ENCODE measurements at regions not wholly inside any gene's neighbourhood (a gene's known extent, or its start where the extent isn't known, plus 50 kb on each side); places are given as distances from the start of the nearest gene placed in this dataset.

DNA sequence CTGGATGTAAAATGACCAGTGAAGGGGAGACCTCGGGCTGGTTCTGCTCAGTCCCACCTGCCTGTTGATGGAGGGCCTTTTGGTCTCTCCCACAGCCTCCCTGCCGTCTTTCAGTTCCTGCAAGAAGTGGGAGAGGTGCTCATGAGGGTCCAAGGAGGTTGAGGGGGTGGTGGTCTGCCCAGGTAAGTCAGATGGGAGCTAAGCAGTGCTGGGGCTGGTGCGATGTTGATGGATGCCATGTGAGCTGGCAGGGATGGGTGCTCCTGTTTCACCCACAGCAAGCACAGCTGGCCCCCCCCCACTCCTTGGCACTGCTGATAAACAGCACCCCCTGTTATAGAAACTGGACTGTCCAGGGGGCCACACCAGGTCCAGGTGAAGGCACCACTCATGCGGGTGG, 145.6 kb downstream of the NSG2 start:
- DNase-seq (ENCODE audit: low read depth) = no peak

DNA sequence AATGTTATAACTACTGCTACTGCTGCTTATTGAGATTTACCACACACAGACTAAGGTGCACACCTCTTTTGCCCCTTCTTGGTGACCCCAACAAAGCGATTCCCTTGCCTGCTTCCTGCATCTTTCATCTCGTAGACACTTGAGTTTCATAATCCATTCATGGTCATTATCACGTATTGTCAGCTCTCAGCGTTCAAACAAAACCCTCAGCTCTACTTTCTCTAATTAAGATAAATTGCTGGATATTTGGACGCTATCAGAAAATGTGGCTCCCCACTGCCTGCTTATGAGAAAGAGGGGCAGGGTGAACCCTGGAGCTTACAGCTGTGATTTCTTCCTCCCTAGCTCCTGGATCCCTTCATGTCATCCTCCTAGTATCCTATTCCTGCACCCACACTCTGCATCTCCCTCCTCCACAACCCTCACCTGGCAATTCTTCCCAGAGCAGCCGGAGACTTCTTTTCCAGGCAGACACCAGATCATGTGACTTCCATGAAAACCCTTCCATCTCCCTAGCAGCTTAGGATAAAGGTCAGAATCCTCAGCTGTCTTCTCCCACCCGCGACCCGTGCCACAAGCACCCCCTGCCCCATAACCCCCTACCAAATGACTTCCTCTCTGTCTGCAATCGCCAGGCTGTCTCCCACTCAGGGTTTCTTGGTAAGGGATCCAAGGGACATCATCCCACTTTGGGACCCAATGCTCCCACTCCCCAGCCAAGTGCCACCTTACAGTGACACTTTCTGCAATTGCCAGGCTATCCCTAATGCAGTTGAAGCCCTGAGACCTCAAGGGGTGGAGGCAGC, 146.5 kb downstream of the NSG2 start:
- no peak for DNase-seq (ENCODE audit: low read depth)

DNA sequence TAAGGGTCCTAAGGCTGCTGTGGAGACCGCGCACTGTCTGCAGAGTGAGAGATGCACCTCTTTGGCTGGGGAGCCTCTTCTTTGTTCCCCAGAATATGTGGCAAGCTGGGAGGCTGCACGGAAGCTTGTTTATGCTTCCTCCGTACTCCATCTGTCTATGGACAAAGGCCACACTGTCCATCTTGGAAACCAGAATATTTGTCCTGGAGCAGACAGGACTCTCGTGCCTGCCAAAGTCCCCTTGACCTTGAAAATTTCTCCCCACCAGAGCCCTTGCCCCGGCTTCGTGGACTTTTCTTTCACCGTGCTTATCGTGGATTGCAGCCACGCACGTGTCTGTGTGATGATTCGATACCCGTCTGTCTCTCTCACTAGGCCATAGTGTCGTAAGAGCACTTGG, 147.4 kb downstream of the NSG2 start:
- DNase-seq (ENCODE audit: low read depth) = no peak

DNA sequence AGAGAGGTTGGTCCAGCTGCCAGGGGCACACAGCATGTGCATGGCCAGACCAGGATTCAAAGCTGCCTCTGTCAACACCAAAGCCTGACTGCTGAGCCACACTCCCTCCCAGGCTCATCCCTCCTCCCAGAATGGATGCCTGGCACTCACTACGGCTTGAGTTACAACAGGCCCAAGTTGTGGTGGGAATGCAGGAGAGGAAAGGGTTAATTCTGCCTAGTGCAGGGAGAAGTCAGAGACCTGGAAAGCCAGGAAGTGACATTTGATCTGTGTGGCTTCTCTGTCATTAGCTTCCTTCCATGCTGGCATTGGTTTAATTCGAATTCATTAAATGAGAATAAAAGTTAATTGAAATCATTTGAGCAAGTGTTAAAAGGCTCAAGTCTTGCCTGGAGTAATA, 150.0 kb downstream of the NSG2 start:
- no peak for DNase-seq (ENCODE audit: low read depth)

DNA sequence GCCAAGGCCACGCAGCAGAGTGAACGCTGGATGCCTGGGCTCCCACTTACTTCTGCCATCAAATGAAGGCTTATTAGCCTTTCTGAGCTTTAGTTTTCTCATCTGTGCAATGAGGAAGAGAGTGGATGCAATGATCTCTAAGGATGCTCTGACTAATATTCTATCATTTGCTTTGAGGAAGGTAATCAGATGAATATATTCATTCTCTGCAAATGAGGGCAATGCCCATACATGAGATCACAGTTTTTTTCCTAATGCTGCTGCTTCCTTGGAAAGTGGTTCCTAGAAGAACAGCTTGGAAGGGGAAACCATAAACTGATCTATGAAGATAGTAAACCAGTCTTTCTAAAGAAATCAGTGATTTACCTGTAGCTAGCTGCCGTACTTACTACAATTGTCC, 152.4 kb downstream of the NSG2 start:
- no peak for DNase-seq (ENCODE audit: low read depth)

DNA sequence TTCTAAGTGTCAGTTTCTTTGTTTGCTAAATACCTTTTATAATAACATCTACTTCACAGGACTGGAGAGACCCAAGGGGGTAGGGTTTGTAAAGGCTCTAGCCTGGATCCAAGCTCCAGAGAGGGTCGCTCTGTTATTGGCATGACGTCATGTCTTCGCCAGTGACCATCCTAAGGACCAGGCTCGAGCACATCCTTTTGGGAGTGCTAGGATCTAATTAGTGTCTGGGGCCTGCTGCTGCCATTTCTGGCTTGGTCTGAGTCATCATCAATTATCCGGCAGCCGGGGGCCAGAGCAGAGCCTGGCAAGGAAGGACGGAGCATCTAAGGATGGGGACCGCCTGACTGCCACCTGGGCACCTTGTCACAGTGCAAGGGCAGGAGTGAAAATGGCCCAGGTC, 153.0 kb downstream of the NSG2 start:
- no peak for DNase-seq (ENCODE audit: low read depth)

DNA sequence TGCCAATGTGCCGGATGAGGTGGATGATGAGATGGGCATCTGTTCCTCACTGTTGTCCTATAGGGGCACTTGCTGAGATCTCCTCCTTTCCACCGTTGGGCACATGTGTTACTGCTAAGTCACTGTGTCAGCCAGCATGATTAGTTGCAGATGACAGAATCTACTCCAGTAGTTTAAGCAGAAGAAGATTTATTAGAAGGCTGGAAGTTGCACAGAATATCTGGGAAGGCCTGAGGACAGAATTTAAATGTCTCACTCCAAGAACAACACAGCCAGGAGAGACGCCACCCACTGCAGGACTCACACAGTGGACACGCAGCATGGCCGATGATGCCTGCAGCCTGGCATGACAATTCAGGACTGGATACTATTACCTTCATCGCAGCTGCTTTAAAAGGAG, 157.5 kb downstream of the NSG2 start:
- no peak for DNase-seq (ENCODE audit: low read depth)

DNA sequence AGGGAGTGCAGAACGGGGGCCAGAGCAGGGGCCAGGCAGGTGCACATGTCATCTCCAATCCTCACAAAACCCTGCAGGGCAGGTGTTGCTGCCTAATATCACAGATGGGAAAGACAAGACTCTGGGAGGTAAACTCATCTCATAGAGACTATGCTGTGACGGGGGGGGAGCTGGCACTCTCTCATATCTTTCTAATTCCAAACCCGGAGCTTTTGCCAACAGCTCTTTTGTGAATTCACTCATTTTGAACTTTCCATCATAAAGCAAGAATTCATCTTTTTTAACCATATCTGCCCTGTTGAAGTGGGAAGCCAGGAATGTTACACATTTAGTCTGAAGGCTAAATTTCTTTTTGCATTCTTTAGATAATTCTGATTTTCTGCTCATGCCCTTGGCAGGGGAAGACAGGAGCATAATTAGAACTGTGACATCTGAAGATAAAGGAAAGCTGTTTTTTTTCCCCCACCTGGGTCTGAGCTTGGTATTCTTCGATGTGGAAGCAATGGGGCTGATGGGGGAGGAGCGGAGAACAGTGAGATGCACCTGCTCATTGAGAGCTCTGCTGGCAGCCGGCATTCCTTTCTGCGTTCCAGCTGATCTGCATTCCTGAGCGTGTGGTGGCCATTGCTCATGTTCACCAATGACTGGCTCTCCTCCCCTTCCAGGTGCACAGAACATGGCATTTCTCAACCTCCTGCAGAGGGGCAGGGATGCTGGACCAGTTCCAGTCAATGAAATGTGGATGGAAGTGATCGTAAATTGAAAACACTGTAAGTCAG, 159.2 kb downstream of the NSG2 start:
- DNase-seq (ENCODE audit: low read depth) = no peak

DNA sequence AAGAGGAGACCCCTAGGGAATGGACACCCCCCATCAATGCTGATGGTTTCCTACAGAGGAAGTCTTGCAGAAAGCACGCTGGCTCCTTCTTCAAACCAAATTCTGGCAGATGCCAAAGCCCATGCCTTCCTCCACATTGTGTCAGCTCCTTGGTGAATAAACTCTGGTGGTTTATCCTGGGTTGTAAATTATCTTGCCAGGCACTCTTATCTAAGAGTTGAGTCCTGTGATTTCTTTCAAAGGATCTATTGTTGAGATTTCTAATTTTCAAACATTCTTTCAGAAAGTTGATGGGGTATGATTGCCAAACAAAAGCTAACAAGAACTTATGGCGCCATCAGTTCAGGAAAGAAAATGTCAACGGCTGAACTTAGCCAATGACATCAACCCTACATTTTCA, 160.4 kb downstream of the NSG2 start:
- DNase-seq (ENCODE audit: low read depth) = no peak

DNA sequence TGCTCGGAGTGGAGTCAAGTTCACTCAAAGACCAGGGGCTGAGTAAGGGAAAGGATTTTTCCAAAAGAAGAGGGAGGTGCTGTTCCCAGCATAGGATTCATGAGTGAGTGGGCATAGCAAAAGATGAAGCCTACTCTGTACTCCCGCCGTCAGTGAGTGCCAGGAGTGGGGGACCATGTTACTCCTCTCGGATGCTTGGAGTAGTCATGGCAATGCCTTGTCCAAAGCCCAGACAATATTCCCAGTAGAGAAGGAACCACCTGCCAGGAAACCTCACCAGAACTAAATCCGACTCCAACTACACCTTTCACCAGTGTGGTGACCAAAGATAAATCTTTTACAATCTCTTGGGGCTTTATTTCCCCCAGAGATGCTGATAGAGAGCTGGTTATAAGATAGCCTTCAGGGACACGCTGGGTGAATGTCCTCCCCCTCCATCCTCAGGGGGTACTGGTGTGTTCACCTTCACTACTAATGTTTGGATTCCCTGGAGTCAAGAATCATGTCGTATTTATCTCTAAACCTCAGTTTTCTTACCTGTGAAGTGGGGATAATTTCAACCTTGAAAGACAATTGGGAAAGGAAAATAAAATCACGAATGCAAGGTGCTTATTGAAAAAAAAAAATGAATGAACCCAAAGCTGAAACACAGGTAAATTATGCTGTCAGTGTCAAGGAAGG, 165.2 kb downstream of the NSG2 start:
- no peak for DNase-seq (ENCODE audit: low read depth)

DNA sequence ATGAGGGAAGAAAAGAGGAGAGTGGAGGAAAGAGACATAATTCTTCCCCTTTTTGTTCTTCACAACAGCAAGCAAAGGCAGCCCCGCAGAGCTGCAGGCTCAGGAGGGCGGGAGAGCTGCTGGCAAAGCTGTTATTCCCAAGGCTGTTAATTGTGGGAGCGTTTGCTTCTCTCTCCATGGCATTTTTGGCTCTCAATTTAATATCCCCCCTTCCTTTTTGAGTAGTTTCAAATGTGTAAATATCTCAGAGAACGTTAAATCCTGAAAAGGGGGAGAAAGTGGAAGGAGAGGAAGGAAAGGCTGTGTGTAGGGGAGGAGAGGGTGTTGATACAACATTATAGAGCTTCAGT, 165.7 kb downstream of the NSG2 start:
- no peak for DNase-seq (ENCODE audit: low read depth)

DNA sequence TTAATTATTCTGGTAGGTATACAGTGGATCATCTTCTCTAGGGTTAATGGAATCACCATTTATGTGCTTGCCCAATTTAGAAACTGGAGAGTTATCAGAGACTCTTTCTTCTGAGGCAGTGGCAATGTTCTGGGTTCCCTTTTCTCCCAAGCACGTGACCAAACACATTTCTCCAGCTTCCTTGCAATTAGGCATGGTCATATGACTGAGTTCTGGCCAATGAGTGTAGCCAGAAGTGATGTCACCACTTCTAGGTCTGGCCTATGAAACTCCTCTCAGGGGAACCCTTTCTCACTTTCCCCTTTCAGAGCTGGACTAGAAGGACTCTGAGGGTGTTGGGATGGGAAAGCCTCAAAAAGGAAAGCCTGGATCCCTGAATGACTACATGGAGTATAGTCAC, 172.0 kb downstream of the NSG2 start:
- DNase-seq (ENCODE audit: low read depth) = no peak

DNA sequence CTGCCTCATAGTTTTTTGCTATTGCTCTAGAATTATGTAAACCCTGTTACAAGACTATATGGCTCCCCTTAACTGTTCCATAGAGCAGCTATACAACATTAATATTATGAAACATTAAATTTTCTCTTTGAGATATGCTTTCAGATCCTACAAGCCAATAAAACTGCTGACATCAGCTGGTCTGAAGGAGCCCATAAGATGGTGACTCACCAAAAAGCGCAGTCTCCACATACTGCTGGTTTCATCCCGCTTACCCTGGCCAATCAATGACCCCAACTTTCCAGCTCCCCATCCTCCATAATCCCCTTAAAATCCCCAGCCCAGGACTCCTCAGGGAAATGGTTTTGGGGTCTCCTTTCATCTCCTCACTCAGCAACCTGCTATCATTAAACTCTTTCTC, 172.7 kb downstream of the NSG2 start:
- DNase-seq (ENCODE audit: low read depth) = no peak

DNA sequence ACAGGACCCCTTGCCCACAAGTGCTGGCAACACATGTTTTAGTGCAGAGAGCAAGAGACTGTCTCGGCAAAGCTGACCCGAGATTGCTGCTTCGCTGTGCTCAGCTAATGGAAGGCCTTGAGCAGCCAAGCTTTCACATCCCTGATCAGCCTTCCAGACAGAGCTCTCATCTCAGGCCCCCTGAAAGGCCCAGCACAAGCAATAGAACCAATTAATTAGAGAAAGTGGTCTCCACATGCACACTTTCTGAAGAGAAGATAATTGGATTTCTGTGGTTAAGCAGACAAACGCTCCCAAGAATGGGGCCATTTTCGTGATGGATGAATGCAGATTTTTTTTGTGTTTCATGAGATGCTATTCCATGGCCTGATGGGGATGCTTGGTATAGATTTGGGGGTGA, 174.9 kb downstream of the NSG2 start:
- no peak for DNase-seq (ENCODE audit: low read depth)

DNA sequence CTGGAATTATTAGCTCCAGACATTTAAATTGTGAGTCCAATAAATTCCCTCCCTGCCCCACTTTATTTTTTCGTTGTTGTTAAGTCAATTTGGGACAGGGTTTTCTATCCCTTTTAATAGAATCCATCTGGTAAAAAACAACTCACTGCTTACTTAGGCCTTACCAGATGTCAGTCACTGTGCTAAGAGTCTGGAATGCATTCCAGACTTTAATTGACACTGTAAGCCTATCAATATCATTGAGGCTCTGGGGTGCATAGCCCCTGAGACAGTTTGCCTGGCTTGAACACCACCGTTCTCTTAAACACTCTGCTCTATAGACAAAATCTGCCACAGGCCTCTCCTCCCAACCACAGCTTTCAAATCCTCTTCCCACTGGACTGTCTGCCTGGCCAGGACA, 175.9 kb downstream of the NSG2 start:
- DNase-seq (ENCODE audit: low read depth) = no peak

DNA sequence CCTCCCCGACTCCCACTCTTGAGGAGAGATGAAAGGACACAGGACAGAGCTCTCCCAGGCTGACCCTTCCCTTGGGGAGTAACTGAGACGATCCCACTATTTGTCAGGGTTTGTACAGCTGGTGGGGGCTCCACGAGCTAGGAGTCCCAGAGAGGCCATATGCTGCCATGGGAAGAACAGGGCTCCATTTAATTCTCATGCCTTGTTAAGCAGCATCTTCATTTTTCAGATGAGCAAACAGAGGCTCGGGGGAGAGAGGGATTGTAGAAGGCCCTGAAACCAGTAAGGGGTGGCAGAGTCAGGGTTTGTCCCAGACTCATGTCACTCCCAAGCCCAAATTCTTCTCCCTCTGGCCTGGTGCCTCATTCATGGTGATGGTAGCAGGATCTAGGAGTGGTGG, 176.4 kb downstream of the NSG2 start:
- DNase-seq (ENCODE audit: low read depth) = no peak

DNA sequence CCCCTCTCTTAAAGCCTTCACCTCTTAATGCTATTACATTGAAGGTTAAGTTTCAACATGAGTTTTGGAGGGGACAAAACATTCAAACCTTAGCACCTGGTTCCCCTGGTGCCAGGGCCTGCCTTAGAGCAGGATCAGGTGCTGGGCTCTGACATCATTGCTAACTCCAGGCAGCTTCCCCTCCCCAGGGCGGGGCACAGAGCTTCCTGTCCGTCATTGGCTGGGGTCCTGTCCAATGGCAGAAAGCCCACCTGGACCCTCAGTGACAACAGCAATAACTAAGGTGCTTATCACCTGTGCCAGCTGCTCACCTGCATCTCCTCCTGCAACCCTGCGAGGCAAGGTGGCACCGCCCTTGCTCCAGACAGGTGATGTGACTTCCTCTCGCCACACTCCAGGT, 177.4 kb downstream of the NSG2 start:
- no peak for DNase-seq (ENCODE audit: low read depth)

DNA sequence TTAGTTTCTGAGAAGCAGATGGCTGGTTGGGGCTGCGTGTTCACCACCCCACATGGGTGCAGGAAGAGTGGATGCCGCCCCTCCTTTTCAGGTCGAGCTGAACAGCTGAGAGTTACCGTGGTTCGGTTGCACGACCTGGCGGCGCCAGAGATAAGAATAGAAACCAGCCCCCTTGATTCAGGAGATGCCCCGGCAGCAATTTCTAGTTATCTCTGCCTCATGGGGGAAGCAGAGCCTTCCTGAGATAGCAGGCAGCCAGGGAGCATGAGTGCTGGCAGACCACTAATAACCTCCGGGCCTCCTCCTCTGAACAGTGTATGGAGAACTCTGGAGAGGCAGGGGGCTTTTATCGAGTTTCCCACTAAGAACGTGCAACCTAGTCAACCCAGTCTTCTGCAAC, 177.8 kb downstream of the NSG2 start:
- no peak for DNase-seq (ENCODE audit: low read depth)

DNA sequence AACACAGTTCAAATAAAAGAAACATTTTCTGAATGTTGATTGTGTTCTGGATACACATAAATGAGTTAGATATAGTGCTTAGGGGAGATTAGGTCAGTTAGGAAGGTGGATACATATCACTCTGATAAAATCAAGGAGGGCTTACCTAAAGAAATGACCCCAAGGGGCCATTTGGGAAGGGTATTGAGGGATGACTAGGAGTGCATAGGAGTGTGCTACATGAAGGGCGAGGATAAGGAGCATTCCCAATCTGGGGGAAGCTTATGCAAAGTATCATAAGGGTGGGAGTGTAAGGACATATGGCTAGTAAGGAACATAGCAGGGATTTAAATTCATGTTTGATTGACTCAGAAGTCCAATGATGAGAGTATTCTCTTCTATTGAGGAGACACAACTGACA, 183.6 kb downstream of the NSG2 start:
- DNase-seq (ENCODE audit: low read depth) = no peak

DNA sequence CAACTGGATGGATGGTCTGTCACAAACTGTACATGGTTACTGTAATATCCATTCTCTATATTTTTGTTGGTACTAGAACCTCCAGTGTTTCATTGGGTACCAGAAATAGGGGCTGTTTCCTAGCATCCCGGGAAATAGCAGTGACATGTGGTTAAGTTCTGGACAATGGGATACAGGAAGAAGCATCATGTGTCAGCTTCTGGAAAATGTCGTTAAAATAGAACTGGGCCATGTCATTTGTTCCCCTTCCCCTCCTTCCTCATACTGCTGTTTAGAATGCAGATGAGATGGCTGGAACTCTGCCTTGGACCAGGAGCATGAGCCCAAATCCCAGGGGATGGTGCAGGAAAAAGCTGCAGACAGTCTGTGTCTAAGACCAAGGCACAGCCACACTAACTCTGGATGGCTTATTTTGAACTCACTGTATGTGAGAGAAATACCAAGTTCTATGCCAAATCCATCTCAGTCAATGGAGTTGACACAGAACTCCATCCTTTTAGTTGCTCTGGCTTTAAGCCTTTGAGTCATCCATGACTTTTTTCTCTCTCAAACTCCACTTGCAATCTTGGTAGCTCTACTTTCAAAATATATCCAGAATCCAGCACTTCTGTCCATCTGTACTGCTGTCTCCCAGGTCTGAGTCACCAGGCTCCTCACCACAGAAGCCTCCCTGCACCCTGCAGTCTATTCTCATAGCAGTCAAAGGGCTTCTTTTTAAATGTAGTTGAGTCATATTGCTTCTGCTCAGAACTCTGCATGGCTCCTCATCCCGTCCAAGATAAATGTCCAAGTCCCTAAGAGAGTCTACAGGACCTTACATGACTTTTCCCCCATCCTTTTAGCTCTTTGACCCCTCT, 184.2 kb downstream of the NSG2 start:
- DNase-seq (ENCODE audit: low read depth) = peak; percentile 42

DNA sequence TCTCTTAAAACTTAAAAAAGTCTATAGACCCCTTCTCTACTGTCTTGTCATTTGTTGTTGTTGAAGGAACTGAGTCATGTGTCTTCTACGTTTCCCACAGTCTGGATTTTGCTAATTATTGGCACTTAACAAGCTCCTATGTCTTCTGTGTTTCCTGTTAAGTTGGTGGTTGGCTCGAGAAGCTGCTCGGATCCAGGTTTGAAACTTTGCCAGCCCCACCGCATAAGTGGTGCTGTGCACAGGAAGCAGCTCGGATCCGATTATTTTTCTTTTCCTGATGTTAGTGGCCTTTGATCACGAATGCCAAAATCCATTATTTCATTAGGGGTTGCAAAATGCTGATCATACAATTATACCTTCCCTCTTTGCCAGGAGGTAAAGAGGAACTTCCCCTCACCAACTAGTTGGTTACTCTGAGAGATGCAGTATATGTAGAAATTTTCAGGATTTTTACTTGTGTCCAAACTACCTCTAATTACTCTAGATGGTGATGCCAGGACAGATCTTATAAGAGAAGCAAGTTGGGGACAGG, 186.5 kb downstream of the NSG2 start:
- DNase-seq (ENCODE audit: low read depth) = no peak

DNA sequence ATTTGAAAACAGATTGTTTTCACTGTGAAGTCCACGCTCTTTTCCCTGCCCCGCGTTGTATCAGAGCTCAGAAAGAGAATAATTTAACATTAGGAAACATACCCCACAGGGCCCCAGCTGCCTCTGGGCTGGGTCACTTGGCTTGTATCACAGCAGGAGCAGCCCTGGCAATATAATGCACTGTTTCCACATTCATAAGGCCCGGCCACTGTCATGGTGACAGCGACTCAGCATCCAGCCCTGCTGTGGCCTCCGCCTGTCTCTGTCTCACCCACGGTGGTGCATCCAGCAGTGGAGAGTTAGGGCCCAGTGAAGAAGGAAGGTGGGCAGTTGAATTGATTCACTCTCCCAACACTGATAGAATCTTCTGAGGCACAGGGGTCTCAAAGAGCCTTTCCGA, 188.9 kb downstream of the NSG2 start:
- DNase-seq (ENCODE audit: low read depth) = no peak
